ENCODE measurements at regions not wholly inside any gene's neighbourhood (a gene's known extent, or its start where the extent isn't known, plus 50 kb on each side); places are given as distances from the start of the nearest gene placed in this dataset.
"Not testable (repeated sequence)": the region's sequence is repeated elsewhere in the genome, so short reads cannot be mapped to it uniquely, and the experiment has no call there.

DNA sequence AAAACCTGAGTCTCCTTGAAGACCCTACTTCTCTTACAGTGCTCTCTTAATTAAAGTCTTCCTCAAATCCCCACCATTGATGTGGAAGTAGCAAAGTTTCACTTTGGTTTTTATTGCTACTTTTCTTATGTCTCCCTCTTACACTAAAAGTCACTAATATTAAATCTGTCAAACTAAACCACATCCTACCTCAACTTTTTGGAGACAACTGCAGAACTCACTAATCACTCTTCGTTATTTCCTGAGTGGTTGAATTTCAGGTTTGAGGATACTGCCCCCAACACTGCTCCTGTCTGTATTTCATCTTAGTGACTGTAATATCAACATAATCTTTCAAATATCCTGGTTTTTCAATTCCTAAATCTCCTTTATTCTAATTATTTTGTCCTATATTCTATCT lies 213.0 kb upstream of the PDE3A start:
- no peak for DNase-seq

- DNase-seq = not testable (repeated sequence)
Measured at GRCh38 chr12:20160899-20161298, 207.4 kb upstream of the PDE3A start.

- no peak for DNase-seq
Measured at GRCh38 chr12:20174528-20175175, 193.7 kb upstream of the PDE3A start.

- no peak for DNase-seq
Measured at GRCh38 chr12:20175704-20176388, 192.5 kb upstream of the PDE3A start.

DNA sequence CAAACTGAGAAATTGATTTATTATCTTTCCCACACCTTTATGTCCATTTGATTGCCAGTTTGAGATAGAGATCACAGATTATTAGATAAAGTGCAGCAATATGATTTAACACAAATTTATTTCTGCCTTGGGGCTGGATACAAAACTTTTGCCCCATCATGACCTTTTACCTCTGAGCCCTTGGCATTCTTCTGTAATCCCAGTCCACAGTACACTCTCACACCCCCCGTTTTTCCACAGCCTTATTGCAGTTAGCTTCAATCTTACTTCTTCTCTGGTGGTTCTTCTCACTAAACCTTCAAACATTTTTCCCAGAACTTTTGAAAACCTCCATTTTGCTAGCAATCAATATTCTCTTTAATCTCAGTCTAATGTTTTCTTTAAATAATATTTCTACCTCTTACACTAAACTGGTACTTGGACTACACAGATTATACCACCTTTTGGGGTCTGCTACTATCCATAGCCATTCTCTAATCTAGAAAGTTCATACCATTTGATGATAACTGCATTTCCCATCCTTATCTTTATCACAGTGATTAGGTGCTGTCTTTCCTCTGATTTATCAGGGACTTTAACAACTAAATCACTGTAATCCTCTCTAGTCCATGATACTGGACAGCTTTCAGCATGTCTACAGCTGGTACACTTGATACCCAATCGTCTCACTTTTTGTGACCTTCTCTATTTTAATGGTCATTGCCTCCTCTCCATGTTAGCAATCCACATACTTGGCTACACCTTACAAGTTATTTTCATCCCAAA lies 186.7 kb upstream of the PDE3A start:
- DNase-seq = no peak

GRCh38 chr12:20183563-20183962 lies 184.8 kb upstream of the PDE3A start:
- no peak for DNase-seq

DNA sequence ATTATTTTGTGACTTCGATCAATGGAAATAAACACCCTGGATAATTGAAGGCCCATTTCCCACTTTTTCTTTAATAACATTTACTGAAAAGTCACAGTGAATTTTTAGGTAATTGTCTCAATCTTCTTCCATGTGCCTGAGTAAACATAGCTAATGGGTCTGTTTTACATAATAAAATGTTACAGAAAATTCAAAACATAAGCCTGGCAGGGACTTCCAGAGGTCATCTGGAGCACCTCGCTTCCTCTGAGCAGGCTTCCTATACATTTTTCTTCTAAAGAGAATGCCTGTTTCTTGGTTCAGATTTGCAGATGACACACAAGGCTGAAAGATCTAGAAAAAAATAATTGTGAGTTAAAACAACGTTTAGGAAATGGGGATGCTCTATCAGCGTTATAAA lies 183.8 kb upstream of the PDE3A start:
- DNase-seq = no peak

DNA sequence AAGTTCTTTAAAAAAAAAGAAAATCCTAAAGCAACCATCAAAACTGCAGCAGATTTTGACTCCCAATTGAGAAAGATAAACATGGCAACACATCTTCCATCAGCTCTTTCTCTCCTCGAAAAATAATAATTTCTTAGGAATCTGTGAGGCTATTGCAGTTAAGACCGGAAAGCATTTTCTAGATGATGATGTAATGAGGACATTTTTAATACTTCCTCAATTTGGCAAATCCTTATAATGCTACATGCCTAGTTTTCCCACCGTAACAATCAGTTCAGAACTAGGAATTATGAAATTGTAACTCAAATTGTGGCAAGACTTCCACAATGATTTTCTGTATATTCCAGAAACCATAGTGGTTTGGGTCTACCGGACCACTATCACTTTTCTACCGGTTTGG lies 180.9 kb upstream of the PDE3A start:
- DNase-seq = no peak

DNA sequence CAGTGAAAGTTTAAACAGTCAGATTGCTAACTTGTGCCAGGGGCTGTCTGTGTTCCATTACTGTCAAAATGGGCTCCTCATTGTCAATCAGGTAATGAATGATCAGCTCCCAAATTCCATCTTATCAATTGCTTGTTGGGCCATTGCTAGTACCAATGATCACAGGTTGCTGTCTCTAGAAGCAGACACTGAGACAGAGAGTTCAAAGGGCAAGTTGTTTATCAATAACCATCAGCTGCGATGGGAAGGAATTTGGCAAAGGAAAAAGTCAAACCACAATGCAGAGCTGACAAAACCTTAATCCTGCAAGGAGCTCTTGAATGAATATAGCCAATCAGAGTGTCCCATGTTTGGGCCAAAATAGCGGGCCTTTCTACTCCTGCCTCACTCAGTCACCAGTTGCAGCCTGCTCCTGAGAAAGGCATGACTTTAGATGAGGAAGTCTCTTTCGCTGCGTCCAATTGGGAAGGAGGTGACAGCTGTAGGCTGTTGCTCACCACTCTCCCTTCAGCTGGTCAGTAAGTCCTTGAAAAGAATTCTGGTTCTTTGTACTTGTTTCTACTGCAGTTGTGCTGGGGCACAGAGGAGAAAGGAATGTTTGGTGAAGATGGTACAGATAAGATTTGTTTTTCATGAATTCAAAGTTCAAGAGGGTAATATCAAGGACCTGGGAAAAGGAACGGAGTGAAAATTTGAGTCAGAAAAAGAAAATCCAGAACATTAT lies 179.2 kb upstream of the PDE3A start:
- DNase-seq = no peak

DNA sequence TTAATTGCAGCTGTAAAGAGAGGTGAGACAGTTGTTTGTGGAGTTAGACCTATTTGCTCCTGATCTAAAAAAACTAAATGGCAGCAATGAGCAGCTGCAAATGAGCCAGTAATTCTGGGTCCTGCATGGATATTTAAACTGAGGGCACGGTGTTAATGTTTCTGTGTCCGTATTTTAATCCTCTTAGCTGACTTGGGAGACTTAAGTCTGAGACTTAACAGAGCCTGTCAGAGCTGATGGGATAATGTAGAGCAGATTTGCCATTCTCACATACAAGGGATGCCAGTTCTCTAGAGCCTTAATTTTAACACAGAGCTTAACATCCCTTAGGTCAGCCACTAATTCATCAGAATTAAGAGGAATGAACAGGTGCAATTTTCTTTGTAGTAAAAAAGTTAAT lies 178.6 kb upstream of the PDE3A start:
- DNase-seq = no peak

DNA sequence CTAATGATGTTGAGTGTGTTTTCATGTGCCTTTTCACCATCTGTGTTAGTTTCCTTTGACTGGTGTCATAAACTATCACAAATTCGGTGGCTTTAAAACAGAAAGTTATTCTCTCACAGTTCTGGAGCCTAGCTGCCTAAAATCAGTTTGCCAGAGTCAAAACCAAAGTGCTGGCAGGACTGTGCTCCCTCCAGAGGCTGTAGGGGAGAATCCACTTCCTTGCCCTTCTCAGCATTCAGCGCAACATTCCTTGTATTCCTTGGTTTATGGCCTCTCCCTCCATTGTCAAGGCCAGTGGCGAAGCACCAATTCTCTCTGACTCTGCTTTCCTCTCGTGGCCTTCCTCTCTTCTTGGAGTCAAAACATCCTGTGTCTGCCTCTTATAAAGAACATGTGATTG lies 174.2 kb upstream of the PDE3A start:
- no peak for DNase-seq

DNA sequence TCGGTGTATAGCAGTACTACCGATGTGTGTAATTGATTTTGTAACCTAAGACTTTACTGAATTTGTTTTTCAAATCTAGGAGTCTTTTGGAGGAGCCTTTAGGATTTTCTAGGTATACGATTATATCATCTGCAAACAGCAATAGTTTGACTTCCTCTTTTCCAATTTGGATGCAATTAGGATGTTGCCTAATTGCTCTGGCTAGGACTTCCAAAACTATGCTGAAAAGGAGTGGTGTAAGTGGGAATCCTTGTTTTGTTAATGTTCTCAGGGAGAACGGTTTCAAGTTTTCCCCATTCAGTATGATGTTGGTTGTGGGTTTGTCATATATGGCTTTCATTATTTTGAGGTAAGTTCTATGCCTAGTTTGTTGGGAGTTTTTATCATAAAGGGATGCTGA lies 171.6 kb upstream of the PDE3A start:
- DNase-seq = no peak

- no peak for DNase-seq
Measured at GRCh38 chr12:20197411-20197810, 170.9 kb upstream of the PDE3A start.

DNA sequence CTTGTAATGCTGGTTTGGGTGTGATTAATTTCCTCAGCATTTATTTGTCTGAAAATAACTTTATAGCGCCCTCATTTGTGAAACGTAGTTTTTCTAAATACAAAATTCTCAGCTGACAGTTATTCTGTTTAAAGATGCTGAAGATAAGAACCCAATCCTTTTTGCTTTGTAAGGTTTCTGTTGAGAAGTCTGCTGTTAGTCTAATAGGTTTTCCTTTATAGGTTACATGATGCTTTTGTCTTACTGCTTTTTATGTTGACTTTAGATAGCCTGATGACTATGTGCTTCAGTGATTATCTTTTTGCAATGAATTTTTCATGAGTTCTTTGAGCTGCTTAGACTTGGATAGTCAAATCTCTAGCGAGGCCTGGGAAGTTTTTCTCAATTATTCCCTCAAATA lies 168.6 kb upstream of the PDE3A start:
- DNase-seq = no peak

DNA sequence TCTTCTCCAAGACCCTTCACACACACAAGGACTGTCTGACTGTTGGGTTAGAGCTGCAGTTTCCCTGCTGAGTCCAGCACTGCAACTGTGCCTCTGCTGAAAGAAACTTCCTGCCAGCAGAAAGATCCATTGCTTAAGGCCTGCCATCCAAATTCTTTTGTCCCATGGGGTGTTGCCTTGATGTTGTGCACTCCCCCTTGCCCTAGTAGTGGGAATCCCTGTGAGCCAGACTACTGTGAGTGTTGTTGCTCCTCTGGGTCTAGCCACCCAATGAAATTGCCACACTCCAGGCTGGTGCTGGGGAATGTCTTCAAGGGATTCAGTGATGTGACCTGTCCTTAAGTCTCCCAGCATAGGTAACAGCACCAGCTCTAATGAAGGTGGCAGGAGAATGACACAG lies 166.6 kb upstream of the PDE3A start:
- no peak for DNase-seq

DNA sequence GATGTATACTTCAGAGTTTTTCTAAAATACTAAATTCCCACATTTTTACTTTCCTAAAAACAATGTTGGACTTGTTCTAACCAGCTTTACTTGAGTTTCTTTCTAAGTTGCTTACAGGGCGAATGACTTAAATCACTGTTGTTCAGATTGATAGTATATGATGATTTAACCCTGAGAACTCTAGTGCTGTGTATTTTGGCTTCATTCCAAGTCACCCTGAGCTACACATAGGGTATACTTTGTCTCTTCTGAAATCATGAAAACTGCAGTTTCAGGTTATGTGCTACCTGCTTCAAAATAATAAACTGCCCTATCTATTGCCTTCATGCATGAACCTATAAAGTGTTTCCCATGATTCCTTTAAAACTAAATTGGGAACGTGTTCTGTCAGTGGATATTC lies 162.5 kb upstream of the PDE3A start:
- no peak for DNase-seq

DNA sequence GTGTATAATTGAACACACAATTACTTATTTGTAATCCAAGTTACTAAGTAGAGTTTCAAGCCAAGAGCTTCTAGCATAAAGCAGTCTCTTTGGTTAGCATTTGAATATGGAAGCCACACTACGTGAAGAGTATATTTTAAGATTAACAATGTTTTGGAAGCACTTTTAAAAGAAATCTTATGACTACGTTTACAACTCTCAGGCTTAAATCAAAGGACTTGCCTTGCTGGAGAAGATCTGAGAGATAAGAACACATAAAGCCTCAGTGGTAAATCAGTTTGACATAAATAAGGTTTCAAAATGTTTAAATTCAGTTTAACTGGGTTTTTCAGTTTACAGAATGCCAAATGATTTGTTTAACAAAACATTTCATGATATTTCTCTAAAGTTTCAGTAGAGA lies 161.9 kb upstream of the PDE3A start:
- DNase-seq = no peak

DNA sequence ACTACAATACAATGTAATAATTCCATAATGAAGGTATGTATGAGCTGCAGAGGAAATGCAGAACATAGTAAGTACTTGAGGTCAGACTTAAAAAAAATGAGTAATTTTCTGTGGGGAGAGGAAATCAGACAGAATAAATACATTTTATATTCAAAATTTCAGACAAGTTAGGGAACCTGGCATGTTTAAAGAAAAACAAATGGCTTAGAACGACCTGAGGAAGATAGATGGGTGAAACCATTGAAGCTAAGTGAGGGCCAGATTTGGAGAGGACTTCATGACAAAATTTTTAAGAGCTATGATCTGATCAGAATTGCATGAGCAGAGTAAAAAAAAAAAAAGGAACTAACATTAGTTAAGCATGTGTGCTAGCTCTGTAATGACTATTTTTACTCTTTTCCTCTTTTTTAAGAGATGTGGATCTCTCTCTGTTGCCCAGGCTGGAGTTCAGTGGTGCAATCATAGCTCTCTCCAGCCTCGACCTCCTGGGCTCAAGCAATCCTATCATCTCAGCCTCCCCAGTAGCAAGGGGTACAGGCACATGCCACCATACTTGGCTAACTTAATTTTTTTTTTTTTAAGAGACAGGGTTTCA lies 157.6 kb upstream of the PDE3A start:
- no peak for DNase-seq

GRCh38 chr12:20211541-20211940 lies 156.8 kb upstream of the PDE3A start:
- no peak for DNase-seq

GRCh38 chr12:20211981-20212421 lies 156.3 kb upstream of the PDE3A start:
- DNase-seq = no peak

GRCh38 chr12:20212658-20213555 lies 155.4 kb upstream of the PDE3A start:
- no peak for DNase-seq

Measured in NCI-H526 treated with DMSO at 0.1 percent for 48 hours (cell line).